GM18505 (cell line): ENCODE measurements at regions not wholly inside any gene's neighbourhood (a gene's known extent, or its start where the extent isn't known, plus 50 kb on each side); places are given as distances from the start of the nearest gene placed in this dataset.

Source experiments
- ATAC-seq: cut with Tn5 transposase; IDR thresholded peaks from one replicate; pipeline ENCODE4 v1.9.1; 2021; ENCODE audit not compliant: unreplicated experiment
- POLR2A ChIP-seq: IDR thresholded peaks from 4 replicates; pipeline ENCODE4 v1.6.1; 2011; ENCODE audit warnings: borderline replicate concordance; ENCODE audit not compliant: insufficient read depth, insufficient read length; ENCODE audit errors: extremely low read depth

- no peak for ATAC-seq
- TF ChIP-seq POLR2A: no peak
Observed at GRCh38 chr1:199448646-199449045, 578.9 kb upstream of the NR5A2 start.

GRCh38 chr1:199449221-199449620, 578.3 kb upstream of the NR5A2 start:
- TF ChIP-seq POLR2A: no peak
- ATAC-seq: no peak

- TF ChIP-seq POLR2A: no peak
- no peak for ATAC-seq
Observed at GRCh38 chr1:199449681-199450080, 577.8 kb upstream of the NR5A2 start.

GRCh38 chr1:199452627-199453026, 574.9 kb upstream of the NR5A2 start:
- no peak for ATAC-seq
- no peak for TF ChIP-seq POLR2A

- TF ChIP-seq POLR2A: no peak
- ATAC-seq: no peak
Observed at GRCh38 chr1:199453723-199454122, 573.8 kb upstream of the NR5A2 start.

- no peak for TF ChIP-seq POLR2A
Observed at GRCh38 chr1:199460933-199461332, 566.6 kb upstream of the NR5A2 start.

GRCh38 chr1:199463521-199464127, 563.9 kb upstream of the NR5A2 start:
- no peak for TF ChIP-seq POLR2A
- ATAC-seq: peak; percentile 79

More at GRCh38 chr1:199460933-199461332, 566.6 kb upstream of the NR5A2 start:
- no peak for ATAC-seq

GRCh38 chr1:199466961-199467360, 560.5 kb upstream of the NR5A2 start:
- no peak for ATAC-seq
- TF ChIP-seq POLR2A: no peak

- TF ChIP-seq POLR2A: no peak
- no peak for ATAC-seq
Observed at GRCh38 chr1:199472018-199472417, 555.5 kb upstream of the NR5A2 start.

- TF ChIP-seq POLR2A: no peak
- no peak for ATAC-seq
Observed at GRCh38 chr1:199472978-199473377, 554.5 kb upstream of the NR5A2 start.

- no peak for ATAC-seq
- no peak for TF ChIP-seq POLR2A
Observed at GRCh38 chr1:199474738-199475137, 552.8 kb upstream of the NR5A2 start.

GRCh38 chr1:199482426-199482825, 545.1 kb upstream of the NR5A2 start:
- ATAC-seq: no peak
- TF ChIP-seq POLR2A: no peak

- ATAC-seq: peak; percentile 43
- no peak for TF ChIP-seq POLR2A
Observed at GRCh38 chr1:199489594-199489993, 537.9 kb upstream of the NR5A2 start.

GRCh38 chr1:199490769-199491527, 536.6 kb upstream of the NR5A2 start:
- no peak for TF ChIP-seq POLR2A

More at GRCh38 chr1:199490769-199491527, 536.6 kb upstream of the NR5A2 start:
- ATAC-seq: no peak
